AG09319 (cell line): ENCODE measurements at regions not wholly inside any gene's neighbourhood (a gene's known extent, or its start where the extent isn't known, plus 50 kb on each side); places are given as distances from the start of the nearest gene placed in this dataset.

Experiments used
- DNase-seq: peaks from one replicate; pipeline ENCODE4 v3.0.0-alpha.2; 2010; ENCODE audit warnings: low read depth; ENCODE audit errors: extremely low read depth
- CTCF ChIP-seq: IDR thresholded peaks from 2 replicates; pipeline ENCODE4 v1.5.1; 2011; ENCODE audit warnings: low read depth, mild to moderate bottlenecking, inconsistent platforms, low read length, moderate library complexity

- no peak for TF ChIP-seq CTCF
- DNase-seq: no peak
Measured at GRCh38 chr16:66260522-66261254, 105.8 kb upstream of the CDH5 start.

GRCh38 chr16:66258916-66259845 lies 107.3 kb upstream of the CDH5 start:
- no peak for DNase-seq
- TF ChIP-seq CTCF: no peak

GRCh38 chr16:66256919-66257318 lies 109.6 kb upstream of the CDH5 start:
- TF ChIP-seq CTCF: no peak
- no peak for DNase-seq

- DNase-seq: no peak
- TF ChIP-seq CTCF: no peak
Measured at GRCh38 chr16:66255647-66256046, 110.8 kb upstream of the CDH5 start.

GRCh38 chr16:66254751-66255150 lies 111.7 kb upstream of the CDH5 start:
- TF ChIP-seq CTCF: no peak
- DNase-seq: no peak

- no peak for DNase-seq
- no peak for TF ChIP-seq CTCF
Measured at GRCh38 chr16:66254106-66254505, 112.4 kb upstream of the CDH5 start.
